Caco-2 (cell line): ENCODE measurements at regions not wholly inside any gene's neighbourhood (a gene's known extent, or its start where the extent isn't known, plus 50 kb on each side); places are given as distances from the start of the nearest gene placed in this dataset.
"Not testable (repeated sequence)": the region's sequence is repeated elsewhere in the genome, so short reads cannot be mapped to it uniquely, and the experiment has no call there.

Source experiments
- BruUV-seq: library from RNA; stranded (reverse); fragments of 400-500 nt; replicated peaks from 2 replicates; lab custom pipeline; 2021; lab: Mats Ljungman, UMichigan
- CTCF ChIA-PET: fragments of 300-600 bp; sonication (Branson Sonifier 250); formaldehyde crosslinking; loops from one replicate; lab custom pipeline; 2022; ENCODE audit warnings: antibody characterized with exemption; lab: Charles Lee
- POLR2A ChIA-PET: fragments of 300-600 bp; sonication (Branson Sonifier 250); formaldehyde crosslinking; loops from one replicate; lab custom pipeline; 2022; ENCODE audit warnings: antibody characterized with exemption; lab: Charles Lee
- DNase-seq, 2 experiments: peaks; one replicate each; pipeline versions ENCODE4 v3.0.0 to v3.0.0-alpha.2; 2020 to 2022
- H3K27me3 ChIP-seq: replicated peaks from 2 replicates; pipeline ENCODE4 v1.6.0; 2011; ENCODE audit warnings: low read length; ENCODE audit not compliant: control insufficient read depth, insufficient read depth
- H3K36me3 ChIP-seq: 2 replicates; pipeline ENCODE4 v1.5.1; 2011; ENCODE audit warnings: low read length; ENCODE audit not compliant: control insufficient read depth, insufficient read depth
- H3K4me1 ChIP-seq: fragments of 250-450 bp; sonication (Bioruptor Pico); 2 replicates; pipeline ENCODE4 v1.5.1; 2020; ENCODE audit warnings: mild to moderate bottlenecking
- H3K4me3 ChIP-seq: 2 replicates; pipeline ENCODE4 v1.5.1; 2011; ENCODE audit warnings: low read depth, mild to moderate bottlenecking, control low read depth, low read length
- H3K9me3 ChIP-seq: fragments of 250-450 bp; sonication (Bioruptor Pico); 2 replicates; pipeline ENCODE4 v1.5.1; 2020; ENCODE audit warnings: mild to moderate bottlenecking, moderate library complexity
- H3K27ac Mint-ChIP-seq: one replicate; pipeline ENCODE4 v1.8.0; 2022; ENCODE audit warnings: mixed read lengths; ENCODE audit not compliant: unreplicated experiment
- H3K27me3 Mint-ChIP-seq: one replicate; pipeline ENCODE4 v1.8.0; 2022; ENCODE audit warnings: mixed read lengths; ENCODE audit not compliant: insufficient read depth, unreplicated experiment
- H3K36me3 Mint-ChIP-seq: one replicate; pipeline ENCODE4 v1.8.0; 2022; ENCODE audit warnings: mild to moderate bottlenecking, mixed read lengths; ENCODE audit not compliant: insufficient read depth, unreplicated experiment
- H3K4me1 Mint-ChIP-seq: one replicate; pipeline ENCODE4 v1.8.0; 2022; ENCODE audit warnings: low read depth, mixed read lengths; ENCODE audit not compliant: unreplicated experiment
- H3K4me3 Mint-ChIP-seq: one replicate; pipeline ENCODE4 v1.8.0; 2022; ENCODE audit warnings: mild to moderate bottlenecking, moderate library complexity, mixed read lengths; ENCODE audit not compliant: unreplicated experiment
- H3K9me3 Mint-ChIP-seq: one replicate; pipeline ENCODE4 v1.8.0; 2022; ENCODE audit warnings: mixed read lengths; ENCODE audit not compliant: unreplicated experiment
- intact Hi-C: fragments of 100-400 bp; cut with micrococcal nuclease; formaldehyde crosslinking; loops from one replicate; pipeline ENCODE4 v1.10.0; 2022; ENCODE audit not compliant: unreplicated experiment
- TF ChIP-seq, protein P1 (sequence below), 2 experiments: fragments of 200-600 bp in 1 of 2; IDR thresholded peaks; 1 replicate in 1 of 2; 2 replicates in 1 of 2; pipeline versions ENCODE4 v1.5.1 to v1.8.0; 2011 to 2022; ENCODE audit warnings: antibody characterized with exemption in 1 of 2, control low read depth in 1 of 2, inconsistent platforms in 1 of 2, low read depth in 1 of 2, low read length in 1 of 2, mild to moderate bottlenecking in 1 of 2, moderate library complexity in 1 of 2; ENCODE audit not compliant: insufficient read depth in 1 of 2, severe bottlenecking in 1 of 2, unreplicated experiment in 1 of 2

DNA sequence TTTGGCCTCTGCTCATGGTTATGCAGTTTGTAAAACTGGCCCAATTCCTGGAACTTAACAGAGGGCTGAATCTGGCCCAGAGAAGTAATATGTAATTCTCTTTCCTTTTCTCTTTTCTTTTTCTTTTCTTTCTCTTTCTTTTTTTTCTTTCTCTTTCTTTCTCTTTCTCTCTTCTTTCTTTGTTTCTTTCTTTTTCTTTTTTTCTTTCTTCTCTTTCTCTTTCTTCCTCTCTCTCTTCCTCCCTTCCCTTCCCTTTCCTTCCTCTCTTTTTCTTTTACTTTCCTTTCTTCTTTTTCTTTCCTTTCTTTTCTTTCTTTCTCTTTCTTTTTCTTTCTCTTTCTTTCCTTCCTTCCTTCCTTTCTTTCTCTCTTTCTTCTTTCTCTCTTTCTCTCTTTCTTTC, 88.8 kb upstream of the SLITRK5 start:
- Mint-ChIP-seq H3K27ac (no peak overlapping the region), H3K36me3 (no peaks in the 10 kb centered on the region), H3K4me3 (no peak overlapping the region), H3K27me3 (peaks cover 8% of the 10 kb centered on the region), H3K4me1 (no peaks in the 10 kb centered on the region), H3K9me3 (no peaks in the 10 kb centered on the region)
- no peak overlapping the region for H3K4me3 ChIP-seq
- no peaks in the 10 kb centered on the region for H3K4me1 ChIP-seq
- H3K27me3 ChIP-seq = no peaks in the 10 kb centered on the region
- ChIA-PET CTCF (no interaction called here), POLR2A (no interaction called here)
- H3K36me3 ChIP-seq = no peaks in the 10 kb centered on the region
- no peaks in the 10 kb centered on the region for H3K9me3 ChIP-seq
- DNase-seq = no peak
- intact Hi-C loops = no loop called here
- TF ChIP-seq, protein P1, sequence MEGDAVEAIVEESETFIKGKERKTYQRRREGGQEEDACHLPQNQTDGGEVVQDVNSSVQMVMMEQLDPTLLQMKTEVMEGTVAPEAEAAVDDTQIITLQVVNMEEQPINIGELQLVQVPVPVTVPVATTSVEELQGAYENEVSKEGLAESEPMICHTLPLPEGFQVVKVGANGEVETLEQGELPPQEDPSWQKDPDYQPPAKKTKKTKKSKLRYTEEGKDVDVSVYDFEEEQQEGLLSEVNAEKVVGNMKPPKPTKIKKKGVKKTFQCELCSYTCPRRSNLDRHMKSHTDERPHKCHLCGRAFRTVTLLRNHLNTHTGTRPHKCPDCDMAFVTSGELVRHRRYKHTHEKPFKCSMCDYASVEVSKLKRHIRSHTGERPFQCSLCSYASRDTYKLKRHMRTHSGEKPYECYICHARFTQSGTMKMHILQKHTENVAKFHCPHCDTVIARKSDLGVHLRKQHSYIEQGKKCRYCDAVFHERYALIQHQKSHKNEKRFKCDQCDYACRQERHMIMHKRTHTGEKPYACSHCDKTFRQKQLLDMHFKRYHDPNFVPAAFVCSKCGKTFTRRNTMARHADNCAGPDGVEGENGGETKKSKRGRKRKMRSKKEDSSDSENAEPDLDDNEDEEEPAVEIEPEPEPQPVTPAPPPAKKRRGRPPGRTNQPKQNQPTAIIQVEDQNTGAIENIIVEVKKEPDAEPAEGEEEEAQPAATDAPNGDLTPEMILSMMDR (IDR thresholded peaks at IDR 0.05; ENCODE audit: insufficient read depth in 1 of 2, low read depth in 1 of 2, low read length in 1 of 2, severe bottlenecking in 1 of 2, unreplicated experiment in 1 of 2) = no peak
- BruUV-seq = no TSS peak

DNA sequence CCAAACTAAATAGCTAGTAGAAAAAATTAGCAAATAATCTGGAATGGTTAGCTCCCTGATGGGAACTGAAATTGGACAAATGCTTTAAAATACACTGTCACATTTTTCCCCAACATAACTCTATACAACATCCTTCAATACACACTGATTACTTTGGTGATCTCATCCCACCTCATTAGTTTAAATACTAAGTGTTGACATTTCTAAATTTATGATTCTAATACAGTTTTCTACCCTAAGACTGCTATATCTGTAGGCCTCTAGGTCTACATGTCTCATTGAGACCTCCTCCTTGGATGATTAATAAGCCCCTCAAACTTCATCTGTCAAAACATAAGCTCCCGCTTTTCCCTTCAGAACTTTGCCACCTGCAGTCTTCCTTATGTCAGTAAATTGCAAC, 80.7 kb upstream of the SLITRK5 start:
- POLR2A ChIA-PET = no interaction called here
- Histone ChIP-seq H3K4me1 (no peaks in the 10 kb centered on the region), H3K36me3 (no peaks in the 10 kb centered on the region), H3K27me3 (no peaks in the 10 kb centered on the region), H3K9me3 (no peaks in the 10 kb centered on the region), H3K4me3 (no peak overlapping the region)
- Mint-ChIP-seq H3K9me3 (no peaks in the 10 kb centered on the region), H3K27me3 (no peaks in the 10 kb centered on the region), H3K4me1 (no peaks in the 10 kb centered on the region), H3K36me3 (no peaks in the 10 kb centered on the region), H3K27ac (no peak overlapping the region), H3K4me3 (no peak overlapping the region)
- TF ChIP-seq, protein P1 (IDR thresholded peaks at IDR 0.05; ENCODE audit: insufficient read depth in 1 of 2, low read depth in 1 of 2, low read length in 1 of 2, severe bottlenecking in 1 of 2, unreplicated experiment in 1 of 2) = no peak
- intact Hi-C loops = no loop called here
- CTCF ChIA-PET = no interaction called here
- DNase-seq = no peak
- no TSS peak for BruUV-seq

DNA sequence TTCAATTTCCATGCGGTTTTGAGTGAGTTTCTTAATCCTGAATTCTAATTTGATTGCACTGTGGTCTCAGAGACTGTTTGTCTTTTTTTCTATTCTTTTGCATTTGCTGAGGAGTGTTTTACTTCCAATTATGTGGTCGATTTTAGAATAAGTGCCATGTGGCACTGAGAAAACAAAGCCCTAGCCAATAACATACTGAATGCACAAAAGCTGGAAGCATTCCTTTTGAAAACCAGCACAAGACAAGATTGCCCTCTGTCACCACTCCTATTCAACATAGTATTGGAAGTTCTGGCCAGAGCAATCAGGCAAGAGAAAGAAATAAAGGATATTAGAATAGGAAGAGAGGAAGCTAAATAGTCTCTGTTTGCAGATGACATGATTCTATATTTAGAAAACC, 66.7 kb upstream of the SLITRK5 start:
- H3K36me3 ChIP-seq, H3K27me3 ChIP-seq, H3K27me3 Mint-ChIP-seq, POLR2A ChIA-PET, intact Hi-C loops, H3K4me3 ChIP-seq, H3K4me1 ChIP-seq, BruUV-seq, H3K36me3 Mint-ChIP-seq, H3K27ac Mint-ChIP-seq, H3K9me3 Mint-ChIP-seq, H3K4me3 Mint-ChIP-seq, DNase-seq, CTCF ChIA-PET, H3K9me3 ChIP-seq, H3K4me1 Mint-ChIP-seq: not testable (repeated sequence)

DNA sequence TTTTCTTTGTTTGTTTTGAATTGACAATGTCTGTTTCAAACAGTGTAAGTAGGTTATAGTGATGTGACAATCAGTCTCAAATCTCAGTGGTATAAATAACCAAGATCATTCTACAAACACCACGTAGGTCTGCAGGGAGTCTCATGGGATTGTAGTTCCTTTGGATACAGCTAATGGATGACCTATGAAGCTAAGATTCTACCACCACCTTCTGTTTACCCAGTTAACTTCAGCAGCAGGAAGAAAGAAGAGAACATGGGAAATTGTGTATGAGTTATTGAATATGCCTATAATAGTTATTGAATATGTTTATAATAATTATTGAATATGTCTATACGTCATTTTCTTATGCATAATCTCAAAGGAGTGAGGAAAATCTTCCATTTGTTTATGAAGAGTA, 63.9 kb upstream of the SLITRK5 start:
- Histone ChIP-seq H3K27me3 (no peaks in the 10 kb centered on the region), H3K9me3 (no peaks in the 10 kb centered on the region), H3K4me3 (no peak overlapping the region), H3K4me1 (no peaks in the 10 kb centered on the region), H3K36me3 (no peaks in the 10 kb centered on the region)
- BruUV-seq = no TSS peak
- intact Hi-C loops = no loop called here
- ChIA-PET POLR2A (no interaction called here), CTCF (no interaction called here)
- no peak overlapping the region for H3K4me3 Mint-ChIP-seq
- DNase-seq = no peak
- H3K27me3 Mint-ChIP-seq = no peaks in the 10 kb centered on the region
- no peaks in the 10 kb centered on the region for H3K36me3 Mint-ChIP-seq
- no peak overlapping the region for H3K27ac Mint-ChIP-seq
- H3K9me3 Mint-ChIP-seq = no peaks in the 10 kb centered on the region
- TF ChIP-seq, protein P1 (IDR thresholded peaks at IDR 0.05; ENCODE audit: insufficient read depth in 1 of 2, low read depth in 1 of 2, low read length in 1 of 2, severe bottlenecking in 1 of 2, unreplicated experiment in 1 of 2) = no peak
- H3K4me1 Mint-ChIP-seq = no peaks in the 10 kb centered on the region
